Left lung (tissue), 4 donors: ENCODE measurements at regions not wholly inside any gene's neighbourhood (a gene's known extent, or its start where the extent isn't known, plus 50 kb on each side); places are given as distances from the start of the nearest gene placed in this dataset.

ENCODE experiments used
- ATAC-seq: fragments of 200-7000 bp; cut with Tn5 transposase; one replicate; pipeline ENCODE4 v1.9.1; 2020; ENCODE audit warnings: moderate library complexity
- DNase-seq, 4 donors: peaks; one replicate each; pipeline ENCODE4 v3.0.0-alpha.2; 2013 to 2020
- H3K27ac ChIP-seq, 2 donors: fragments of 200-600 bp; sonication (generic) in 1 of 2; one replicate each; pipeline versions ENCODE4 v1.5.0 to v1.8.0; 2020 to 2021
- H3K27me3 ChIP-seq, 2 donors: fragments of 200-600 bp; sonication (generic) in 1 of 2; one replicate each; pipeline versions ENCODE4 v1.5.0 to v1.8.0; 2020 to 2021
- H3K36me3 ChIP-seq, 2 donors: fragments of 200-600 bp; sonication (generic) in 1 of 2; one replicate each; pipeline versions ENCODE4 v1.5.0 to v1.8.0; 2020 to 2021
- H3K4me1 ChIP-seq, 2 donors: fragments of 200-600 bp; one replicate each; pipeline ENCODE4 v1.8.0; 2021
- H3K4me3 ChIP-seq, 2 donors: fragments of 200-600 bp; sonication (generic) in 1 of 2; one replicate each; pipeline versions ENCODE4 v1.5.0 to v1.8.0; 2020 to 2021; ENCODE audit warnings: mild to moderate bottlenecking in 1 of 2
- H3K9me3 ChIP-seq, 2 donors: fragments of 200-600 bp; sonication (generic) in 1 of 2; one replicate each; pipeline versions ENCODE4 v1.5.0 to v1.8.0; 2020 to 2021
- intact Hi-C, 2 donors: fragments of 100-400 bp; cut with DNase I; formaldehyde crosslinking; loops; one replicate each; pipeline versions ENCODE4 v1.11.2 to v1.14.2; 2022
- TF ChIP-seq, protein P1 (sequence below), 2 donors: fragments of 200-600 bp; sonication (generic) in 1 of 2; IDR thresholded peaks; one replicate each; pipeline versions ENCODE4 v1.5.0 to v1.8.0; 2021; ENCODE audit warnings: antibody characterized with exemption in 2 of 2
- donor health status: DM: no; HTN: yes; CAD: no.
- donor health status: DM: no; HTN: no; CAD: no.

DNA sequence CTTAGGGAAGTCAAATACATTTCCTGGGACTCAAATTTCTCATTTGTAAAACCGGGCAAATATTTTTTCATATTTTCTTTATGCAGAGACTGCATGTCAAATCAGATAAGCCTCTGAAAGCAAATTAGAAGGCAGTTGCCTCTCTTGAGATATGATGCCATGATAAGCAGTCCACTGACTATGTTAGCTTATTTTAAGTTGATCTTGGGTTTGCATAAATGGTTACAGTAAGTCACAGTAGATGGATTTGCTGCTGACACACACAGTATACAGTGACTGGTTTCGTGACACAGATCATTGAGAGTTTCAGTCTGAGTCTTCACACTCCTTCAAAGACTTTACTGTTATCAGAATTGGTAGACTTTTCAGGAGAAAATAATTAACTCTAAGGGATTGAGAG, 927.6 kb upstream of the CDH8 start:
- H3K9me3 ChIP-seq = no peaks in the 10 kb centered on the region
- intact Hi-C loops = no loop called here
- TF ChIP-seq, protein P1, sequence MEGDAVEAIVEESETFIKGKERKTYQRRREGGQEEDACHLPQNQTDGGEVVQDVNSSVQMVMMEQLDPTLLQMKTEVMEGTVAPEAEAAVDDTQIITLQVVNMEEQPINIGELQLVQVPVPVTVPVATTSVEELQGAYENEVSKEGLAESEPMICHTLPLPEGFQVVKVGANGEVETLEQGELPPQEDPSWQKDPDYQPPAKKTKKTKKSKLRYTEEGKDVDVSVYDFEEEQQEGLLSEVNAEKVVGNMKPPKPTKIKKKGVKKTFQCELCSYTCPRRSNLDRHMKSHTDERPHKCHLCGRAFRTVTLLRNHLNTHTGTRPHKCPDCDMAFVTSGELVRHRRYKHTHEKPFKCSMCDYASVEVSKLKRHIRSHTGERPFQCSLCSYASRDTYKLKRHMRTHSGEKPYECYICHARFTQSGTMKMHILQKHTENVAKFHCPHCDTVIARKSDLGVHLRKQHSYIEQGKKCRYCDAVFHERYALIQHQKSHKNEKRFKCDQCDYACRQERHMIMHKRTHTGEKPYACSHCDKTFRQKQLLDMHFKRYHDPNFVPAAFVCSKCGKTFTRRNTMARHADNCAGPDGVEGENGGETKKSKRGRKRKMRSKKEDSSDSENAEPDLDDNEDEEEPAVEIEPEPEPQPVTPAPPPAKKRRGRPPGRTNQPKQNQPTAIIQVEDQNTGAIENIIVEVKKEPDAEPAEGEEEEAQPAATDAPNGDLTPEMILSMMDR (IDR thresholded peaks at IDR 0.05) = no peak
- ATAC-seq = no peak
- no peaks in the 10 kb centered on the region for H3K4me1 ChIP-seq
- no peak for DNase-seq
- H3K36me3 ChIP-seq = no peaks in the 10 kb centered on the region
- H3K4me3 ChIP-seq = no peak overlapping the region
- H3K27me3 ChIP-seq = no peaks in the 10 kb centered on the region
- no peak overlapping the region for H3K27ac ChIP-seq

DNA sequence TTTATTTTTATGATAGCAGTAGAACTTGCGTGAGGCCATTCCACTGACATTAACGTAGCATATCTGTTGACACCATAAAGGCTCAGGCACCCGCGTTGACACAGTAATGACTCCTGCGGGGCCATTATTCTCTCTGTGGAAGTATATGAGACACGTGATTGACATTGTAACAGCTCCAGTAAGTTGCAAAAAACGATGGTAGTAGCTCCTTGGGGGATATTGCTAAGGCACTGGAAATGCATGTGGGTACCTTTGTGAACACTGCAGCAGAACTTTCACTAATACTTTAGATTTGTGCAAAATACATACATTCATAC, 918.8 kb upstream of the CDH8 start:
- no peaks in the 10 kb centered on the region for H3K4me1 ChIP-seq
- intact Hi-C loops = no loop called here
- H3K36me3 ChIP-seq = no peaks in the 10 kb centered on the region
- ATAC-seq (no peak), DNase-seq (no peak)
- TF ChIP-seq, protein P1 (IDR thresholded peaks at IDR 0.05) = no peak
- H3K27ac ChIP-seq = no peak overlapping the region
- peaks cover 0 to 5% of the 10 kb centered on the region in 2 donors for H3K9me3 ChIP-seq
- H3K27me3 ChIP-seq = no peaks in the 10 kb centered on the region
- no peak overlapping the region for H3K4me3 ChIP-seq

DNA sequence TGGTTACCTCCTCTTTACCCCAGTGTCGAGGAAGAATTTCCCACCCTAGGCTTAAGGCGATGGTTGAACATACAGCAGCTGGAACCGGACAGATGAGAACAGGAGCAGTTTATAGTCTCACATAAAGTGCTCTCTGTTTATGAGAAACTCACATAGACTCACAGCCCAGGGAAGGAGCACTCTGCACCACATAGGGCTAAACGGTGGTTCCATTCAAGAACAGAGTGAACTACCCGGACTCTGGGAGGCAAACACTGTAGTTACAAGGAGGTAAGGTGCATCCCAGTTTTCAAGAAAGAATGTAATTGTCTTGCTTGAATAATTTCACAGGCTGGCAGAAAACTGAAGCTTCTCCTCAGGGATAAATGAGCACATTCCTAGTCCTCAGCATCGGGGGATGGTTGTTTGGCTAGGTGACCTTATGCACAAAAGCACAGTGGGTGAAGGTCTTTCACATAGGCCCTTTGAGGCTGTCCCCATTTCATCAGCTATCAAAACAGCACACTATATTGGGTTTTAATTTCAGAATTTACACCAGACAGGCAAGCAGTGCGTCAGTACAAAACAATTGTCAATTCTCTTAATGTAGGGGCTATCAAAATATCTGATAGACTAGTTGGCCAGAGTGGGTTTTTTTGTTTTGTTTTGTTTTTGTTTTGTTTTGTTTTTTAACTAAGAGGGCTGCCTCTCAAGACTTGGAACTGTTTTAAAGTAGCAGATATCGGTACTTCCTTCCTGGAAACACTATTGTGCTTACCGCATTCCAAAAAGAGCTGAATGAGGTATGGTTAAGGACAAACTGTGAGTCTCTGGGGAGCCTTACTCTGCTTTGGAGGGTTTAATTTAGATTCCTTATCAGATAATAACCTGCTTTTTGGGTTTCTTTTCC, 918.1 kb upstream of the CDH8 start:
- TF ChIP-seq, protein P1 (IDR thresholded peaks at IDR 0.05) = no peak
- no peak overlapping the region for H3K4me3 ChIP-seq
- DNase-seq (no peak), ATAC-seq (no peak)
- H3K4me1 ChIP-seq = no peaks in the 10 kb centered on the region
- H3K36me3 ChIP-seq = no peaks in the 10 kb centered on the region
- H3K9me3 ChIP-seq = peaks cover 0 to 5% of the 10 kb centered on the region in 2 donors
- no peaks in the 10 kb centered on the region for H3K27me3 ChIP-seq
- intact Hi-C loops = no loop called here
- H3K27ac ChIP-seq = no peak overlapping the region

DNA sequence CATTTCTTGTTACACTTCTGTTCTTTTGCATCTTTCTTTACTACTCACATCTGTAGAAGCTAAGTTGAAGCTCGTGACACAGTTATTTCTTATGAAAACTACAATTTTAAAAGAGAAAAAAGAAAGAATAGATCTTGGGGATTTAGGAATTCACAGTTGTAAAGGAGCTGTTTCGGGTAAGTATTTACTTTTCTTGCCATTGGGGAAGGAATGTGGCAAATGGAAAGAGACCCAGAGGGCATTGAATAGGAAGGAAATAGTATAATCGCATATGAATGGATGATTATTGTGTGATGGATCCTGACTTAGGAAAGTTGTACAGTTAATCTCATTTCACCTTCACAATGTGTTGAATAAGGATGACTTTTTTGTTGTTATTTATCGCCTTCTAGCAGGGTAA, 914.1 kb upstream of the CDH8 start:
- TF ChIP-seq, protein P1 (IDR thresholded peaks at IDR 0.05) = no peak
- Histone ChIP-seq H3K4me3 (no peak overlapping the region), H3K27me3 (no peaks in the 10 kb centered on the region), H3K36me3 (no peaks in the 10 kb centered on the region), H3K27ac (no peak overlapping the region), H3K4me1 (no peaks in the 10 kb centered on the region), H3K9me3 (peaks cover 0 to 5% of the 10 kb centered on the region in 2 donors)
- DNase-seq = no peak
- no peak for ATAC-seq
- intact Hi-C loops = no loop called here

DNA sequence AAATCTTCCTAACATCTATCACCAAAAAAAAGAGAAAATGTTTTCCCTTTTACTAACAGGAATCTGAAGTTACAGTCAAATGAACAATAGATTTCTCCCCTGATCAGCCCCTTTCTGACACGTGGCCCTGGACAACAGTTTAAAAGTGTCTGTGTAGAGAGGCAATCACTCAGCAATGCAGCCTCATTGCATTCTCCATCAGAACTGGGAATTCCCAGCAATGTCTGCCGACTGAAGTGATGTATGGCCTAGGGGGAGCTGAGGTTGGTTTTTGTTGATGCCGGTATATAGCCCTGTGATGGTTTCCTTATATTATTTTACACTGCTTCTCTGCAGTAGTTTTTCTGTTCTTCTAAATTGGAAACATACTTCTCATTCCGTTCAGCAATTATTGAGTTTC, 904.3 kb upstream of the CDH8 start:
- H3K27ac ChIP-seq = no peak overlapping the region
- H3K9me3 ChIP-seq = no peaks in the 10 kb centered on the region
- no peaks in the 10 kb centered on the region for H3K36me3 ChIP-seq
- H3K27me3 ChIP-seq = no peaks in the 10 kb centered on the region
- intact Hi-C loops = no loop called here
- no peak for DNase-seq
- H3K4me1 ChIP-seq = no peaks in the 10 kb centered on the region
- ATAC-seq = no peak
- TF ChIP-seq, protein P1 (IDR thresholded peaks at IDR 0.05) = no peak
- no peak overlapping the region for H3K4me3 ChIP-seq
